HCT116 (cell line): ENCODE measurements at regions not wholly inside any gene's neighbourhood (a gene's known extent, or its start where the extent isn't known, plus 50 kb on each side); places are given as distances from the start of the nearest gene placed in this dataset.

Experiments
- ATAC-seq: fragments of 200-7000 bp; cut with Tn5 transposase; 2 replicates; pipeline ENCODE4 v1.9.1; 2020; ENCODE audit warnings: mild to moderate bottlenecking, moderate library complexity
- BruUV-seq: library from RNA; stranded (reverse); fragments of 400-500 nt; replicated peaks from 2 replicates; lab custom pipeline; 2021; lab: Mats Ljungman, UMichigan
- CTCF ChIA-PET: fragments of 300-600 bp; sonication (Branson Sonifier 250); formaldehyde crosslinking; loops from one replicate; lab custom pipeline; 2021; ENCODE audit warnings: antibody characterized with exemption; lab: Charles Lee
- POLR2A ChIA-PET: fragments of 300-600, 350-600 bp; sonication (Branson Sonifier 250); formaldehyde crosslinking; loops from one replicate; lab custom pipeline; 2021; ENCODE audit warnings: antibody characterized with exemption; lab: Charles Lee
- RAD21 ChIA-PET, 2 experiments: fragments of 300-600 bp; sonication (Branson Sonifier 250); formaldehyde crosslinking; loops; one replicate each; lab custom pipeline; 2023; ENCODE audit warnings: low total read pairs in 2 of 2; ENCODE audit not compliant: uncharacterized antibody in 2 of 2, unreplicated experiment in 2 of 2, low non-redundant PET in 1 of 2; lab: Charles Lee
- DNase-seq: peaks from one replicate; pipeline ENCODE4 v3.0.0-alpha.2; 2010; ENCODE audit warnings: low read depth, low spot score
- H2AFZ ChIP-seq: fragments of 200-600 bp; shearing (Covaris generic), sonication (generic); 2 replicates; pipeline ENCODE4 v1.6.1; 2017; ENCODE audit warnings: low read depth, mixed run types, mixed read lengths, antibody characterized with exemption, low read length; ENCODE audit not compliant: poor library complexity, severe bottlenecking
- H3K27ac ChIP-seq: 2 replicates; pipeline ENCODE4 v1.5.1; 2012; ENCODE audit warnings: low read depth, low read length
- H3K27me3 ChIP-seq: fragments of 200-600 bp; sonication (generic); 2 replicates; pipeline ENCODE4 v1.6.1; 2016; ENCODE audit warnings: mixed run types, low read length, mixed read lengths; ENCODE audit not compliant: insufficient read depth
- H3K36me3 ChIP-seq, 2 experiments: fragments of 200-500 bp in 1 of 2; fragments of 200-600 bp in 1 of 2; sonication (Bioruptor generic) in 1 of 2; sonication (generic) in 1 of 2; 2 replicates each; pipeline versions ENCODE4 v1.5.1 to v1.6.1; 2014 to 2016; ENCODE audit warnings: low read length in 2 of 2, inconsistent platforms in 1 of 2, mixed read lengths in 1 of 2, mixed run types in 1 of 2; ENCODE audit not compliant: insufficient read depth in 2 of 2, control insufficient read depth in 1 of 2
- H3K4me1 ChIP-seq, 2 experiments: fragments of 200-600 bp in 1 of 2; sonication (generic) in 1 of 2; 2 replicates each; pipeline versions ENCODE4 v1.5.1 to v1.6.1; 2012 to 2017; ENCODE audit warnings: low read length in 2 of 2, inconsistent platforms in 1 of 2, mild to moderate bottlenecking in 1 of 2, mixed read lengths in 1 of 2, mixed run types in 1 of 2, moderate library complexity in 1 of 2; ENCODE audit not compliant: insufficient read depth in 2 of 2, control insufficient read depth in 1 of 2
- H3K4me2 ChIP-seq: fragments of 200-600 bp; sonication (generic); 2 replicates; pipeline ENCODE4 v1.6.1; 2017; ENCODE audit warnings: mixed run types, low read length, mixed read lengths
- H3K4me3 ChIP-seq, 2 experiments: fragments of 200-600 bp in 1 of 2; sonication (generic) in 1 of 2; replicated peaks in 1 of 2; 2 replicates each; pipeline ENCODE4 v1.5.1; 2011 to 2016; ENCODE audit warnings: low read length in 2 of 2, control low read depth in 1 of 2, low read depth in 1 of 2, mild to moderate bottlenecking in 1 of 2, mixed read lengths in 1 of 2, mixed run types in 1 of 2
- H3K79me2 ChIP-seq: fragments of 200-600 bp; sonication (generic); 2 replicates; pipeline ENCODE4 v1.6.1; 2017; ENCODE audit warnings: mild to moderate bottlenecking, mixed run types, low read length, moderate library complexity, mixed read lengths; ENCODE audit not compliant: insufficient read depth
- H3K9ac ChIP-seq: fragments of 200-600 bp; sonication (generic); 2 replicates; pipeline ENCODE4 v1.6.1; 2016; ENCODE audit warnings: low read length, mixed read lengths
- H3K9me2 ChIP-seq: fragments of 200-600 bp; sonication (generic), shearing (Covaris generic); 2 replicates; pipeline ENCODE4 v1.6.1; 2017; ENCODE audit warnings: mixed run types, mild to moderate bottlenecking, moderate library complexity; ENCODE audit not compliant: insufficient read depth
- H3K9me3 ChIP-seq, 2 experiments: fragments of 200-500 bp in 1 of 2; fragments of 200-600 bp in 1 of 2; sonication (Bioruptor generic) in 1 of 2; sonication (generic) in 1 of 2; 2 replicates each; pipeline ENCODE4 v1.6.1; 2014 to 2017; ENCODE audit warnings: low read length in 2 of 2, mixed read lengths in 2 of 2, inconsistent platforms in 1 of 2, low read depth in 1 of 2, mild to moderate bottlenecking in 1 of 2, mixed run types in 1 of 2, moderate library complexity in 1 of 2; ENCODE audit not compliant: control insufficient read depth in 1 of 2, insufficient read depth in 1 of 2
- H4K20me1 ChIP-seq: fragments of 200-600 bp; sonication (generic), shearing (Covaris generic); 2 replicates; pipeline ENCODE4 v1.6.1; 2017; ENCODE audit warnings: mixed run types, mild to moderate bottlenecking, moderate library complexity; ENCODE audit not compliant: insufficient read depth
- CEBPB ChIP-seq: IDR thresholded peaks from 2 replicates; pipeline ENCODE4 v1.6.1; 2012; ENCODE audit warnings: low read depth
- EZH2 ChIP-seq: fragments of 200-600 bp; sonication (generic); IDR thresholded peaks from 2 replicates; pipeline ENCODE4 v1.6.1; 2017; ENCODE audit warnings: antibody characterized with exemption, mixed run types
- FOSL1 ChIP-seq: IDR thresholded peaks from 2 replicates; pipeline ENCODE4 v1.6.1; 2012; ENCODE audit warnings: low read depth
- POLR2A ChIP-seq: IDR thresholded peaks from 2 replicates; pipeline ENCODE4 v1.7.0; 2011; ENCODE audit warnings: borderline replicate concordance; ENCODE audit not compliant: insufficient read depth, insufficient read length; ENCODE audit errors: extremely low read depth
- POLR2AphosphoS5 ChIP-seq: IDR thresholded peaks from 2 replicates; pipeline ENCODE4 v1.6.1; 2011; ENCODE audit warnings: mild to moderate bottlenecking, low read depth, low read length, moderate library complexity
- YY1 ChIP-seq: IDR thresholded peaks from 2 replicates; pipeline ENCODE4 v1.6.1; 2011; ENCODE audit warnings: low read length, low read depth, moderate library complexity, mild to moderate bottlenecking; ENCODE audit not compliant: insufficient replicate concordance; ENCODE audit errors: extremely low read depth
- ZBTB33 ChIP-seq: IDR thresholded peaks from 2 replicates; pipeline ENCODE4 v1.6.1; 2011; ENCODE audit warnings: mild to moderate bottlenecking, low read length, moderate library complexity; ENCODE audit not compliant: insufficient replicate concordance; ENCODE audit errors: extremely low read depth
- ZFX ChIP-seq: fragments of 450-650 bp; IDR thresholded peaks from 2 replicates; pipeline ENCODE4 v1.6.1; 2017
- intact Hi-C: fragments of 100-400 bp; cut with micrococcal nuclease; formaldehyde crosslinking; loops from 2 replicates; pipeline ENCODE4 v1.10.0; 2022

DNA sequence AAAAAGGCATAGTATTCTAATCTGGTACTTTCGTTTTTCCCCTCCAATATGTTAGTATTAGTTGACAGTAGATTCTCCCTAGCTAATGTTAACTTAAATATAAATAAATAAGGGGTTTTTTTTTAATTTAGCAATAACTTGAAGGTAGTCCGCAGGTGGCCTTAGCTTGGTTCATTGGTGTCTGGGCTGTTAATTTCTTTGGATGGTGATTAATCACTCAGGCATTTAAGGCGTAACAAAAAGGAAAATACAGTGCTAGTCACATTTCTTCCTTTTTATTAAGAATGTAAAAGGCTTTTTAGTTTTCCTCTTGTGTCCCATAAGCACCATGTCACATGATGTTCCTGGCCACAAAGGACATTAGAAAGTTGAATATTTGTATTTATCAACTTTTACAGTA lies 161.0 kb upstream of the POT1 start:
- Histone ChIP-seq H3K4me2 (0 out of 2 replicates have a peak overlapping the region, but pooled peaks have one; percentile 15), H4K20me1 (no peaks in the 10 kb centered on the region), H3K79me2 (no peaks in the 10 kb centered on the region), H3K27ac (no peak overlapping the region), H3K9ac (no peak overlapping the region), H3K9me3 (no peaks in the 10 kb centered on the region), H3K27me3 (no peaks in the 10 kb centered on the region), H3K9me2 (no peaks in the 10 kb centered on the region), H3K4me1 (0 out of 4 replicates have a peak, but pooled peaks cover 0 to 4% of the 10 kb centered on the region in 2 experiments), H2AFZ (peak overlapping the region; percentile 32), H3K36me3 (no peaks in the 10 kb centered on the region), H3K4me3 (no peak overlapping the region)
- no peak for DNase-seq
- no peak for TF ChIP-seq YY1
- no peak for TF ChIP-seq ZBTB33
- TF ChIP-seq POLR2AphosphoS5 = no peak
- TF ChIP-seq FOSL1 = no peak
- TF ChIP-seq POLR2A = no peak
- TF ChIP-seq ZFX = no peak
- no peak for TF ChIP-seq EZH2
- ChIA-PET POLR2A (no interaction called here), RAD21 (no interaction called here), CTCF (no interaction called here)
- BruUV-seq = no TSS peak
- no peak for ATAC-seq
- intact Hi-C loops = no loop called here

GRCh38 chr7:125089171-125089570 lies 159.5 kb upstream of the POT1 start:
- POLR2A ChIA-PET = no interaction called here
- H3K4me3 ChIP-seq = no peak overlapping the region
- RAD21 ChIA-PET = no interaction called here
- CTCF ChIA-PET = no interaction called here
- H3K27ac ChIP-seq = no peak overlapping the region
- ATAC-seq (no peak), DNase-seq (no peak)
- H3K36me3 ChIP-seq = no peaks in the 10 kb centered on the region
- H3K9me3 ChIP-seq = no peaks in the 10 kb centered on the region
- intact Hi-C loops = no loop called here
- H2AFZ ChIP-seq = no peak overlapping the region
- TF ChIP-seq CEBPB = no peak
- TF ChIP-seq YY1 = no peak
- TF ChIP-seq POLR2A = no peak
- no peak for TF ChIP-seq EZH2
- H3K79me2 ChIP-seq = no peaks in the 10 kb centered on the region
- no peaks in the 10 kb centered on the region for H3K9me2 ChIP-seq
- H3K4me1 ChIP-seq = 0 out of 4 replicates have a peak, but pooled peaks cover 0 to 4% of the 10 kb centered on the region in 2 experiments
- no peaks in the 10 kb centered on the region for H3K27me3 ChIP-seq
- H4K20me1 ChIP-seq = no peaks in the 10 kb centered on the region
- no TSS peak for BruUV-seq
- no peak overlapping the region for H3K4me2 ChIP-seq
- H3K9ac ChIP-seq = no peak overlapping the region
